Esophagus squamous epithelium (tissue), 4 donors: ENCODE measurements at regions not wholly inside any gene's neighbourhood (a gene's known extent, or its start where the extent isn't known, plus 50 kb on each side); places are given as distances from the start of the nearest gene placed in this dataset.

Experiments
- POLR2A ChIP-seq, 4 donors: fragments of 450-650 bp; IDR thresholded peaks; one replicate each; pipeline ENCODE4 v1.6.1; 2017; ENCODE audit warnings: antibody characterized with exemption in 4 of 4, mild to moderate bottlenecking in 4 of 4, moderate library complexity in 3 of 4
- TF ChIP-seq, protein P1 (sequence below), 6 experiments: fragments of 450-650 bp in 4 of 6; fragments of 200-600 bp in 2 of 6; sonication (generic) in 2 of 6; IDR thresholded peaks; one replicate each; pipeline ENCODE4 v1.5.1; 2016 to 2019; ENCODE audit warnings: antibody characterized with exemption in 6 of 6, mild to moderate bottlenecking in 4 of 6, moderate library complexity in 4 of 6

DNA sequence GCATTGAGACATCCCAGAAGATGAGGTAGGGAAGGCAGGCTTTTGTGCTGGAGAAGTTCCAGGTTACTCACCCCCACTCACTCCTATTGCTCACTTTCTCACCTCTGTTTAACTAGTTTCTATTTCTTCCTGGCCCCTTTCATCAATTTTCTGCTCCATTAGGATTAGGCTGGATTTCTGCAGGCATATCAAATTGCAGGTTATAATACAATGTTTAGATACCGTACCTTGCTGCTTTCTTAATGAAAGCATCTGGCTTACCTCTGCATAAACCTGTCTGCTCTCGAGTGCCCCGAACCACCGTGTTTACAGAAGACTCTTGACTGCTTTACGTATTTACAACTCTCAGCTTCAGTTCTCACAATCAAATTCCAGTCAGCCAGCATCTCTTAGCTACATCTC lies 173.7 kb downstream of the ADAMTS15 start:
- no peak for TF ChIP-seq POLR2A (IDR thresholded peaks at IDR 0.05)
- TF ChIP-seq, protein P1, sequence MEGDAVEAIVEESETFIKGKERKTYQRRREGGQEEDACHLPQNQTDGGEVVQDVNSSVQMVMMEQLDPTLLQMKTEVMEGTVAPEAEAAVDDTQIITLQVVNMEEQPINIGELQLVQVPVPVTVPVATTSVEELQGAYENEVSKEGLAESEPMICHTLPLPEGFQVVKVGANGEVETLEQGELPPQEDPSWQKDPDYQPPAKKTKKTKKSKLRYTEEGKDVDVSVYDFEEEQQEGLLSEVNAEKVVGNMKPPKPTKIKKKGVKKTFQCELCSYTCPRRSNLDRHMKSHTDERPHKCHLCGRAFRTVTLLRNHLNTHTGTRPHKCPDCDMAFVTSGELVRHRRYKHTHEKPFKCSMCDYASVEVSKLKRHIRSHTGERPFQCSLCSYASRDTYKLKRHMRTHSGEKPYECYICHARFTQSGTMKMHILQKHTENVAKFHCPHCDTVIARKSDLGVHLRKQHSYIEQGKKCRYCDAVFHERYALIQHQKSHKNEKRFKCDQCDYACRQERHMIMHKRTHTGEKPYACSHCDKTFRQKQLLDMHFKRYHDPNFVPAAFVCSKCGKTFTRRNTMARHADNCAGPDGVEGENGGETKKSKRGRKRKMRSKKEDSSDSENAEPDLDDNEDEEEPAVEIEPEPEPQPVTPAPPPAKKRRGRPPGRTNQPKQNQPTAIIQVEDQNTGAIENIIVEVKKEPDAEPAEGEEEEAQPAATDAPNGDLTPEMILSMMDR (IDR thresholded peaks at IDR 0.05): no peak
